ENCODE measurements at regions not wholly inside any gene's neighbourhood (a gene's known extent, or its start where the extent isn't known, plus 50 kb on each side); places are given as distances from the start of the nearest gene placed in this dataset.

- Histone ChIP-seq H2AFZ (ENCODE audit: low read length) (no peak overlapping the region), H3K4me1 (replicated peaks in 1 of 4; ENCODE audit: control insufficient read depth in 3 of 4, insufficient read depth in 4 of 4, low read length in 3 of 4) (no peaks in the 10 kb centered on the region; a peak in 1 of 7 replicates), H3K9ac (replicated peaks in 1 of 4; ENCODE audit: extremely low read depth in 1 of 4, low read depth in 3 of 4, low read length in 3 of 4) (no peak overlapping the region), H2BK20ac (ENCODE audit: low read length) (no peak overlapping the region), H2AK5ac (ENCODE audit: low read depth, low read length) (no peak overlapping the region), H3K79me2 (ENCODE audit: control insufficient read depth in 1 of 2, insufficient read depth in 2 of 2, low read length in 2 of 2) (no peaks in the 10 kb centered on the region), H3K36me3 (ENCODE audit: control insufficient read depth in 2 of 4, insufficient read depth in 4 of 4, low read length in 3 of 4) (no peaks in the 10 kb centered on the region), H3K4me2 (ENCODE audit: insufficient read depth in 1 of 2, low read depth in 2 of 2, low read length in 2 of 2) (no peak overlapping the region), H4K20me1 (replicated peaks in 1 of 2; ENCODE audit: control insufficient read depth in 1 of 2, insufficient read depth in 2 of 2, low read length in 2 of 2) (no peaks in the 10 kb centered on the region), H2BK5ac (ENCODE audit: low read depth, low read length) (no peak overlapping the region), H3K56ac (replicated peaks; ENCODE audit: insufficient read length, low read depth, low read length) (no peak overlapping the region), H3K79me1 (ENCODE audit: low read depth, low read length) (no peaks in the 10 kb centered on the region), H3K27me3 (replicated peaks in 1 of 4; ENCODE audit: control insufficient read depth in 3 of 4, extremely low read depth in 1 of 4, insufficient read depth in 3 of 4, low read length in 3 of 4) (no peaks in the 10 kb centered on the region), H4K5ac (ENCODE audit: insufficient read length, low read depth, low read length) (no peak overlapping the region), H3K27ac (ENCODE audit: low read depth, low read length) (no peak overlapping the region), H2BK120ac (replicated peaks; ENCODE audit: low read depth, low read length) (no peak overlapping the region), H4K8ac (ENCODE audit: extremely low read depth, insufficient read depth, low read length) (no peak overlapping the region), H2BK12ac (ENCODE audit: low read depth, low read length) (no peak overlapping the region), H4K91ac (replicated peaks; ENCODE audit: insufficient read length, low read length) (no peak overlapping the region), H3K4ac (replicated peaks; ENCODE audit: insufficient read length, low read depth, low read length) (no peak overlapping the region), H3K4me3 (ENCODE audit: extremely low read depth in 1 of 4, insufficient read depth in 2 of 4, low read depth in 3 of 4, low read length in 4 of 4) (no peak overlapping the region), H2BK15ac (ENCODE audit: low read length) (no peak overlapping the region), H3K14ac (ENCODE audit: insufficient read length) (no peak overlapping the region), H3K18ac (ENCODE audit: extremely low read depth, low read length) (no peak overlapping the region), H3K9me3 (ENCODE audit: insufficient read depth in 2 of 2, low read depth in 1 of 2, low read length in 1 of 2) (no peaks in the 10 kb centered on the region), H3K23ac (ENCODE audit: insufficient read length) (no peak overlapping the region), H3K23me2 (ENCODE audit: low read depth, low read length) (no peaks in the 10 kb centered on the region)
- DNase-seq (ENCODE audit: low read depth in 1 of 2, low spot score in 2 of 2) (no peak), FAIRE-seq (no peak)
- TF ChIP-seq SAP30 (IDR thresholded peaks at IDR 0.05; ENCODE audit: insufficient read depth, insufficient replicate concordance, low read length) (no peak), SP1 (IDR thresholded peaks at IDR 0.05; ENCODE audit: low read depth, low read length) (no peak), RAD21 (IDR thresholded peaks at IDR 0.05 in 1 of 2, conservative IDR thresholded peaks at IDR 0.05 in 1 of 2; ENCODE audit: low read depth in 2 of 2, low read length in 2 of 2) (peak in 1 of 2 experiments; percentile 28; a peak in 2 of 4 replicates), CBX8 (IDR thresholded peaks at IDR 0.05; ENCODE audit: borderline replicate concordance, low read depth, low read length) (no peak), POLR2AphosphoS5 (IDR thresholded peaks at IDR 0.05; ENCODE audit: low read depth, low read length) (no peak), ZNF274 (IDR thresholded peaks at IDR 0.05; ENCODE audit: borderline replicate concordance, extremely low read depth, low read length) (no peak), KDM5A (IDR thresholded peaks at IDR 0.05; ENCODE audit: low read length) (no peak), SP4 (IDR thresholded peaks at IDR 0.05; ENCODE audit: low read length) (no peak)
- 60% methylated on average over 3 of the region's 3 CpGs; no CpG with 5 or more reads in 1 of the 2 experiments for WGBS, 2 experiments (ENCODE audit: extremely low coverage in 1 of 2, insufficient coverage in 1 of 2, insufficient read length in 1 of 2, insufficient replicate concordance in 2 of 2, low coverage in 1 of 2, low lambda C conversion rate in 2 of 2, missing lambda C conversion rate in 1 of 2)
- POLR2A ChIA-PET (ENCODE audit: partially characterized antibody) = interaction anchor here (0.6 kb wide), 1 partner anchor 97 kb away, joined by 4 read pairs; no protein-coding TSS in a partner anchor
- CTCF ChIA-PET (ENCODE audit: partially characterized antibody) = interaction anchor here (0.8 to 3.6 kb wide), 5 partner anchors 13 to 114 kb away, joined by 3 to 11 read pairs (median 7); no protein-coding TSS in a partner anchor
These were observed 59.8 kb upstream of the ARHGEF3 start for GRCh38 chr3:56861511-56861910.
